Osteoblast (primary cell): ENCODE measurements at regions not wholly inside any gene's neighbourhood (a gene's known extent, or its start where the extent isn't known, plus 50 kb on each side); places are given as distances from the start of the nearest gene placed in this dataset.

ENCODE experiments used
- DNase-seq: peaks from one replicate; pipeline ENCODE4 v3.0.0; 2011; ENCODE audit warnings: low spot score, mixed read lengths; ENCODE audit not compliant: insufficient read length; ENCODE audit errors: missing footprints
- H2AFZ ChIP-seq: 2 replicates; pipeline ENCODE4 v1.6.0; 2011; ENCODE audit warnings: mild to moderate bottlenecking, low read length
- H3K27ac ChIP-seq: 2 replicates; pipeline ENCODE4 v1.5.1; 2011; ENCODE audit warnings: mild to moderate bottlenecking, low read depth, low read length, moderate library complexity
- H3K27me3 ChIP-seq: 2 replicates; pipeline ENCODE4 v1.6.0; 2012; ENCODE audit warnings: mild to moderate bottlenecking, control low read depth, inconsistent platforms, low read length, moderate library complexity; ENCODE audit not compliant: insufficient read depth
- H3K36me3 ChIP-seq: 2 replicates; pipeline ENCODE4 v1.5.1; 2011; ENCODE audit warnings: mild to moderate bottlenecking, low read length, control low read depth, moderate library complexity; ENCODE audit not compliant: insufficient read depth
- H3K4me1 ChIP-seq: 2 replicates; pipeline ENCODE4 v1.5.1; 2011; ENCODE audit warnings: mild to moderate bottlenecking, low read length, control low read depth, moderate library complexity; ENCODE audit not compliant: insufficient read depth
- H3K4me2 ChIP-seq: 2 replicates; pipeline ENCODE4 v1.6.0; 2011; ENCODE audit warnings: mild to moderate bottlenecking, low read length; ENCODE audit not compliant: insufficient read depth
- H3K4me3 ChIP-seq: fragments of 200-600 bp; sonication (generic); 3 replicates; pipeline ENCODE4 v1.5.1; 2012; ENCODE audit warnings: mild to moderate bottlenecking, low read length, inconsistent platforms; ENCODE audit not compliant: insufficient read depth
- H3K79me2 ChIP-seq: 2 replicates; pipeline ENCODE4 v1.6.0; 2012; ENCODE audit warnings: mild to moderate bottlenecking, low read length, control low read depth, inconsistent platforms; ENCODE audit not compliant: insufficient read depth
- H3K9me3 ChIP-seq: 2 replicates; pipeline ENCODE4 v1.5.1; 2011; ENCODE audit warnings: low read depth, low read length, control low read depth
- H4K20me1 ChIP-seq: 2 replicates; pipeline ENCODE4 v1.6.0; 2012; ENCODE audit warnings: mild to moderate bottlenecking, low read length, control low read depth; ENCODE audit not compliant: insufficient read depth
- CTCF ChIP-seq: IDR thresholded peaks from 2 replicates; pipeline ENCODE4 v1.5.1; 2011; ENCODE audit warnings: mild to moderate bottlenecking, low read depth, low read length, moderate library complexity; ENCODE audit errors: extremely low read depth

DNA sequence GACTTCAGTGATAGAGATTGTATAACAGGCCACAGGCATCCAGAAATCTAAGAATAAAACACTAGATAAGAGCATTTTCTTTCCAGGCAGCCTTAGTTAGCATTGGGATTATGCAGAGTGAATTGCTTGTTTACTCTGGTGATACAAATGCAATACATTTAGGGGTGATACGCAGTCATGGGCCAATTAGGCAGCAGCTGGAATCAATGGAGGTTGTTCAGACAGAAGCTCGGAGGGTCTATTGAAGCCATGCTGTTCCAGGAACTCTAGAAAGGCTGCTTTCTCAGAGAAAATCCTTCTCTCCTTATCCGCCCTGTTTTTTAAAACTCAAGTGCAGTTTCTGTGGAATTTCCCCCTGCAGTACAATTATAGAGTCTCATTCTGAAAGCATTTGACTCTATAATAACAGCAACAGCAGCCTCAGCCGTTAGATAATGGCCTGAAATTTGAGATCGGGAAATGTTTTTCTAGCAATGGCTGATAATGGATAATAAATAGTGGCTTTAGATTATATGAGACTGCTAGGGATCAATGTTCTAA, 364.3 kb upstream of the HS3ST5 start:
- no peaks in the 10 kb centered on the region for H3K27me3 ChIP-seq
- no peaks in the 10 kb centered on the region for H3K4me1 ChIP-seq
- H3K36me3 ChIP-seq = no peaks in the 10 kb centered on the region
- DNase-seq = no peak
- no peak for TF ChIP-seq CTCF
- H2AFZ ChIP-seq = no peak overlapping the region
- H3K27ac ChIP-seq = no peak overlapping the region
- no peak overlapping the region for H3K4me2 ChIP-seq
- H3K9me3 ChIP-seq = no peaks in the 10 kb centered on the region
- no peaks in the 10 kb centered on the region for H3K79me2 ChIP-seq
- H3K4me3 ChIP-seq = no peak overlapping the region
- no peaks in the 10 kb centered on the region for H4K20me1 ChIP-seq

- TF ChIP-seq CTCF = no peak
- Histone ChIP-seq H3K4me3 (no peak overlapping the region), H2AFZ (no peak overlapping the region), H3K4me1 (no peaks in the 10 kb centered on the region), H3K36me3 (no peaks in the 10 kb centered on the region), H3K27me3 (no peaks in the 10 kb centered on the region), H4K20me1 (no peaks in the 10 kb centered on the region), H3K9me3 (no peaks in the 10 kb centered on the region), H3K27ac (no peak overlapping the region), H3K79me2 (no peaks in the 10 kb centered on the region), H3K4me2 (no peak overlapping the region)
- DNase-seq = no peak
Measured at GRCh38 chr6:114690625-114691024, 347.8 kb upstream of the HS3ST5 start.

GRCh38 chr6:114659513-114659912, 316.7 kb upstream of the HS3ST5 start:
- Histone ChIP-seq H4K20me1 (no peaks in the 10 kb centered on the region), H3K36me3 (no peaks in the 10 kb centered on the region), H3K79me2 (no peaks in the 10 kb centered on the region), H3K4me3 (no peak overlapping the region), H3K4me2 (no peak overlapping the region), H2AFZ (no peak overlapping the region), H3K27me3 (no peaks in the 10 kb centered on the region), H3K4me1 (no peaks in the 10 kb centered on the region), H3K9me3 (no peaks in the 10 kb centered on the region), H3K27ac (no peak overlapping the region)
- no peak for TF ChIP-seq CTCF
- no peak for DNase-seq

DNA sequence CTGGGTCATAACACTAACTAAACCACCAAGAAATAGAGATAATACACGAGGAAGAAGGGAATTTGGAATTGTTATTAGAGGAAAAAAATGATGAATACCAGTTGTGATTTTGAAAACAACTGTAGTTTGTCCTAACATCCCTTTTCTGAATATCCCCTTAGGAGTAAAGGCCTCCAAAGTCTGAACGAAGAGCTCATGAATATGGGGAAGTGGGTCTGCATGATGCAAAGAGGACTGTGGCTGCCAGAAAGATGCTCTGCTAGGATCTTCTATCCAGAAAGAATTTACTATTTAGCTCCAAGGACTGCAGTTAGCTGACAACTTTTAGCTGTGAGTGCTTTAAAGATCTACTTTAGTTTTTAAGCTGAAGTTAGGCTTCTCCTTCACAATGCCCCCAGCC, 308.8 kb upstream of the HS3ST5 start:
- no peak overlapping the region for H3K27ac ChIP-seq
- DNase-seq = no peak

More for the DNA sequence above, 308.8 kb upstream of the HS3ST5 start:
- H2AFZ ChIP-seq = no peak overlapping the region
- H3K79me2 ChIP-seq = no peaks in the 10 kb centered on the region
- no peaks in the 10 kb centered on the region for H3K36me3 ChIP-seq
- H3K4me1 ChIP-seq = no peaks in the 10 kb centered on the region
- H3K9me3 ChIP-seq = no peaks in the 10 kb centered on the region
- no peak for TF ChIP-seq CTCF
- H3K27me3 ChIP-seq = no peaks in the 10 kb centered on the region
- no peaks in the 10 kb centered on the region for H4K20me1 ChIP-seq
- no peak overlapping the region for H3K4me2 ChIP-seq
- H3K4me3 ChIP-seq = no peak overlapping the region
